ENCODE measurements at regions not wholly inside any gene's neighbourhood (a gene's known extent, or its start where the extent isn't known, plus 50 kb on each side); places are given as distances from the start of the nearest gene placed in this dataset.

- TF ChIP-seq ZNF384 (IDR thresholded peaks at IDR 0.05) (no peak), SP1 (IDR thresholded peaks at IDR 0.05) (no peak), SUZ12 (IDR thresholded peaks at IDR 0.05) (no peak), ELF4 (IDR thresholded peaks at IDR 0.05) (no peak), BHLHE40 (IDR thresholded peaks at IDR 0.05; ENCODE audit: borderline replicate concordance) (no peak), HDGF (IDR thresholded peaks at IDR 0.05; ENCODE audit: borderline replicate concordance) (no peak), FOXM1 (IDR thresholded peaks at IDR 0.05; ENCODE audit: borderline replicate concordance) (no peak), TARDBP (IDR thresholded peaks at IDR 0.05) (no peak), FOXA1 (IDR thresholded peaks at IDR 0.05) (no peak), FOXK2 (IDR thresholded peaks at IDR 0.05) (no peak), LEF1 (IDR thresholded peaks at IDR 0.05; ENCODE audit: borderline replicate concordance) (no peak), ARNT (IDR thresholded peaks at IDR 0.05) (no peak), NFRKB (IDR thresholded peaks at IDR 0.05) (no peak)
- TF ChIP-seq, protein P1, sequence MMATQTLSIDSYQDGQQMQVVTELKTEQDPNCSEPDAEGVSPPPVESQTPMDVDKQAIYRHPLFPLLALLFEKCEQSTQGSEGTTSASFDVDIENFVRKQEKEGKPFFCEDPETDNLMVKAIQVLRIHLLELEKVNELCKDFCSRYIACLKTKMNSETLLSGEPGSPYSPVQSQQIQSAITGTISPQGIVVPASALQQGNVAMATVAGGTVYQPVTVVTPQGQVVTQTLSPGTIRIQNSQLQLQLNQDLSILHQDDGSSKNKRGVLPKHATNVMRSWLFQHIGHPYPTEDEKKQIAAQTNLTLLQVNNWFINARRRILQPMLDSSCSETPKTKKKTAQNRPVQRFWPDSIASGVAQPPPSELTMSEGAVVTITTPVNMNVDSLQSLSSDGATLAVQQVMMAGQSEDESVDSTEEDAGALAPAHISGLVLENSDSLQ (IDR thresholded peaks at IDR 0.05), result no peak
These were observed 61.6 kb downstream of the GASK1B start for GRCh38 chr4:158111241-158111640.
